Parathyroid adenoma (tissue), 2 donors: ENCODE measurements at regions not wholly inside any gene's neighbourhood (a gene's known extent, or its start where the extent isn't known, plus 50 kb on each side); places are given as distances from the start of the nearest gene placed in this dataset.

Experiments used
- H2AFZ ChIP-seq: fragments of 300-600 bp; sonication (generic); one replicate; pipeline ENCODE4 v1.7.0; 2017; ENCODE audit warnings: antibody characterized with exemption, mild to moderate bottlenecking
- H3K27ac ChIP-seq: fragments of 300-600 bp; sonication (generic); one replicate; pipeline ENCODE4 v1.7.0; 2017
- H3K27me3 ChIP-seq: fragments of 300-600 bp; sonication (generic); one replicate; pipeline ENCODE4 v1.7.0; 2017; ENCODE audit warnings: low read length; ENCODE audit not compliant: control insufficient read depth, insufficient read depth
- H3K36me3 ChIP-seq: fragments of 300-600 bp; sonication (generic); one replicate; pipeline ENCODE4 v1.7.0; 2017; ENCODE audit warnings: low read length; ENCODE audit not compliant: control insufficient read depth, insufficient read depth
- H3K4me1 ChIP-seq: fragments of 300-600 bp; sonication (generic); one replicate; pipeline ENCODE4 v1.7.0; 2017; ENCODE audit warnings: control low read depth
- H3K4me2 ChIP-seq: fragments of 300-600 bp; sonication (generic); one replicate; pipeline ENCODE4 v1.7.0; 2017; ENCODE audit warnings: low read length
- H3K4me3 ChIP-seq: fragments of 300-600 bp; sonication (generic); one replicate; pipeline ENCODE4 v1.7.0; 2017; ENCODE audit warnings: low read depth, low read length
- H3K79me2 ChIP-seq: fragments of 300-600 bp; sonication (generic); one replicate; pipeline ENCODE4 v1.7.0; 2017; ENCODE audit warnings: control low read depth
- H3K9ac ChIP-seq: fragments of 300-600 bp; sonication (generic); one replicate; pipeline ENCODE4 v1.7.0; 2017; ENCODE audit warnings: mild to moderate bottlenecking
- H3K9me3 ChIP-seq: fragments of 300-600 bp; sonication (generic); one replicate; pipeline ENCODE4 v1.7.0; 2017; ENCODE audit warnings: low read length; ENCODE audit not compliant: control insufficient read depth
- CTCF ChIP-seq: fragments of 300-600 bp; sonication (generic); IDR thresholded peaks from one replicate; pipeline ENCODE4 v1.7.0; 2017; ENCODE audit warnings: antibody characterized with exemption, mild to moderate bottlenecking
- donor health status: primary hyperparathyroidism.

DNA sequence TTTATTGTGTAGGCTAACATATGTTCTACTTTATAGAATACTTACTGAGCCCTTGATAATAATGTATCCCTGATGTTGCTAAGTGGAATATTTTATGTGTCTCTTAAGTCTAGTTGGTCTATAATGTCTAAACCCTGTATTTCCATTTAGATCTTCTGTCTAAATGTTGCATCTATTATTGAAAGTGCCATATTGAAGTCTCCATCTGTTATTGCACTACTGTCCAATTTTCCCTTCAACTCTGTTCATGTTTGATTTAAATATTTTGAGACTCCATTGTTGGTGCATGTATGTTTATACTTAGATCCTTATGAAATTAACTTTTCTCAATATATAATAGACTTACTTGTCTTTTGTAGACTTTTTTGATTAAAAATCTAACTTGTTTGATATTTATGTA, 924.5 kb upstream of the KCND2 start:
- Histone ChIP-seq H3K9ac (no peak overlapping the region), H2AFZ (no peak overlapping the region), H3K27ac (no peak overlapping the region), H3K9me3 (no peaks in the 10 kb centered on the region), H3K4me3 (no peak overlapping the region), H3K4me1 (no peaks in the 10 kb centered on the region), H3K36me3 (no peaks in the 10 kb centered on the region), H3K79me2 (no peaks in the 10 kb centered on the region), H3K4me2 (no peak overlapping the region), H3K27me3 (no peaks in the 10 kb centered on the region)
- no peak for TF ChIP-seq CTCF

- no peak overlapping the region for H3K27ac ChIP-seq
- no peak overlapping the region for H3K9ac ChIP-seq
- no peak overlapping the region for H2AFZ ChIP-seq
- H3K4me1 ChIP-seq = no peaks in the 10 kb centered on the region
- H3K4me2 ChIP-seq = no peak overlapping the region
- H3K27me3 ChIP-seq = no peaks in the 10 kb centered on the region
- no peak overlapping the region for H3K4me3 ChIP-seq
- H3K9me3 ChIP-seq = no peaks in the 10 kb centered on the region
- H3K79me2 ChIP-seq = no peaks in the 10 kb centered on the region
- TF ChIP-seq CTCF = no peak
- no peaks in the 10 kb centered on the region for H3K36me3 ChIP-seq
These were observed 922.6 kb upstream of the KCND2 start for GRCh38 chr7:119350334-119350733.

DNA sequence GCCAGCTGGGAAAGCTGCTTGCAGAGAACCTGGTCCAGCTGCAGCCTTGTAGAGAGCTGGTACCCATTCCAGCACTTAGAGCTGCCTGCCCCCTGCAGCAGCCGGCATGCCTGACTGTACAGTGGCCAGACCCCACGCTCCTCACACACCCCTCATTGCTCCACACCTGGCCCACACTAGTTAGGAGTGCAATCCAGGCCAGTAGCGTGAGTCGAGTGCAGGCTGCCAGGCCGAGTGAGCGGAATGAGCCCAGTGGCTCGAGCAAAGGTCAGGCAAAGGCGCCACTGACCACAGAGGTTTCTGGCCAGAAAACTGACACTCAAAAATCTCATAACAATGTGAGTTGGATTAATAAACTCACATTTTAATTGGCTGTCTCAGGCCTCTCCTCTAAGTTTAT, 921.7 kb upstream of the KCND2 start:
- no peaks in the 10 kb centered on the region for H3K79me2 ChIP-seq
- no peaks in the 10 kb centered on the region for H3K4me1 ChIP-seq
- H3K4me2 ChIP-seq = no peak overlapping the region
- no peaks in the 10 kb centered on the region for H3K27me3 ChIP-seq
- TF ChIP-seq CTCF = no peak
- no peaks in the 10 kb centered on the region for H3K36me3 ChIP-seq
- no peak overlapping the region for H3K27ac ChIP-seq
- H2AFZ ChIP-seq = no peak overlapping the region
- no peaks in the 10 kb centered on the region for H3K9me3 ChIP-seq
- H3K4me3 ChIP-seq = no peak overlapping the region
- H3K9ac ChIP-seq = no peak overlapping the region

DNA sequence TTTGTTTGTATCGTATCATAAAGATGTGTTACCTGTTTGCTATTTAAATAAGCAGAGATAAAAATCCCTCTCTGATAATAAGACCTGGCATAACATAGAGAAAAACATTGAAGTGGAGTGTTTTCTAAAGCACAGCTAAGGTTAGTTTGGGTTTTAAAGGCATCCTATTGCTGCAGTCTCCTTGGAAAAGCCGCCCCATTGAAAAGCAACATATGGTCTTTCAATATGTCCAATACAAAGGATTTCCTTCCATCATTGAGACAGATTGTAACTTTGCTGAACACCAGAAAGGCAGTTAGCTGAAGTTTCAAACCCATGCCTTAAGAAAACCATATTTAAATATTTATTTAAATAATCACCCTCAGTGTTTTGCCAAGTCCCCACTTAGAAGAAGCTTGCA, 898.5 kb upstream of the KCND2 start:
- no peaks in the 10 kb centered on the region for H3K27me3 ChIP-seq

More for the DNA sequence above, 898.5 kb upstream of the KCND2 start:
- Histone ChIP-seq H3K79me2 (no peaks in the 10 kb centered on the region), H3K36me3 (no peaks in the 10 kb centered on the region), H3K4me3 (no peak overlapping the region), H3K4me1 (no peaks in the 10 kb centered on the region), H2AFZ (no peak overlapping the region), H3K4me2 (no peak overlapping the region), H3K9me3 (no peaks in the 10 kb centered on the region), H3K9ac (no peak overlapping the region), H3K27ac (no peak overlapping the region)
- TF ChIP-seq CTCF = no peak
